IgD-negative memory B cell (primary cell): ENCODE measurements at regions not wholly inside any gene's neighbourhood (a gene's known extent, or its start where the extent isn't known, plus 50 kb on each side); places are given as distances from the start of the nearest gene placed in this dataset.
A peak's percentile ranks its signal among the peaks of the same experiment; 100 is the strongest.

ENCODE experiments used
- H3K27ac Mint-ChIP-seq, 3 donors: one replicate each; pipeline ENCODE4 v1.8.0; 2020 to 2022; ENCODE audit warnings: mild to moderate bottlenecking in 3 of 3, mixed read lengths in 3 of 3, moderate library complexity in 1 of 3
- H3K27me3 Mint-ChIP-seq: one replicate; pipeline ENCODE4 v1.8.0; 2021; ENCODE audit warnings: mixed read lengths
- H3K36me3 Mint-ChIP-seq: one replicate; pipeline ENCODE4 v1.8.0; 2020; ENCODE audit warnings: mild to moderate bottlenecking, mixed read lengths
- H3K4me1 Mint-ChIP-seq, 3 donors: one replicate each; pipeline ENCODE4 v1.8.0; 2020 to 2022; ENCODE audit warnings: mixed read lengths in 3 of 3, mild to moderate bottlenecking in 1 of 3
- H3K4me3 Mint-ChIP-seq, 4 donors: one replicate each; pipeline ENCODE4 v1.8.0; 2020 to 2022; ENCODE audit warnings: mild to moderate bottlenecking in 4 of 4, mixed read lengths in 4 of 4, moderate library complexity in 3 of 4
- H3K9me3 Mint-ChIP-seq, 3 donors: one replicate each; pipeline ENCODE4 v1.8.0; 2020 to 2021; ENCODE audit warnings: mixed read lengths in 3 of 3, mild to moderate bottlenecking in 1 of 3

- H3K4me1 Mint-ChIP-seq, result no peaks in the 10 kb centered on the region
Measured at GRCh38 chr10:29797616-29798015, 162.8 kb upstream of the SVIL start.

GRCh38 chr10:29795850-29796249 lies 161.1 kb upstream of the SVIL start:
- H3K4me1 Mint-ChIP-seq, result no peaks in the 10 kb centered on the region
- H3K27ac Mint-ChIP-seq, result no peak overlapping the region
- no peaks in the 10 kb centered on the region for H3K27me3 Mint-ChIP-seq
- H3K4me3 Mint-ChIP-seq, result no peak overlapping the region
- H3K9me3 Mint-ChIP-seq, result peaks cover 2 to 4% (median 2%) of the 10 kb centered on the region in 3 donors
- no peaks in the 10 kb centered on the region for H3K36me3 Mint-ChIP-seq

More at GRCh38 chr10:29797616-29798015, 162.8 kb upstream of the SVIL start:
- Mint-ChIP-seq H3K36me3 (no peaks in the 10 kb centered on the region), H3K9me3 (peaks cover 2 to 4% (median 2%) of the 10 kb centered on the region in 3 donors), H3K27ac (no peak overlapping the region), H3K4me3 (no peak overlapping the region), H3K27me3 (no peaks in the 10 kb centered on the region)

GRCh38 chr10:29794776-29795611 lies 160.2 kb upstream of the SVIL start:
- Mint-ChIP-seq H3K4me1 (no peaks in the 10 kb centered on the region), H3K36me3 (no peaks in the 10 kb centered on the region), H3K27ac (no peak overlapping the region), H3K4me3 (no peak overlapping the region), H3K9me3 (peaks cover 0 to 2% (median 2%) of the 10 kb centered on the region in 3 donors), H3K27me3 (no peaks in the 10 kb centered on the region)

GRCh38 chr10:29791773-29792172 lies 157.0 kb upstream of the SVIL start:
- peaks cover 2 to 11% (median 4%) of the 10 kb centered on the region in 3 donors for H3K9me3 Mint-ChIP-seq
- no peak overlapping the region for H3K27ac Mint-ChIP-seq

GRCh38 chr10:29790207-29790606 lies 155.4 kb upstream of the SVIL start:
- no peaks in the 10 kb centered on the region for H3K4me1 Mint-ChIP-seq
- no peak overlapping the region for H3K27ac Mint-ChIP-seq
- peaks cover 2 to 11% (median 4%) of the 10 kb centered on the region in 3 donors for H3K9me3 Mint-ChIP-seq
- H3K27me3 Mint-ChIP-seq, result no peaks in the 10 kb centered on the region
- H3K36me3 Mint-ChIP-seq, result no peaks in the 10 kb centered on the region
- no peak overlapping the region for H3K4me3 Mint-ChIP-seq

More at GRCh38 chr10:29791773-29792172, 157.0 kb upstream of the SVIL start:
- no peaks in the 10 kb centered on the region for H3K4me1 Mint-ChIP-seq
- no peaks in the 10 kb centered on the region for H3K27me3 Mint-ChIP-seq
- H3K4me3 Mint-ChIP-seq, result no peak overlapping the region
- no peaks in the 10 kb centered on the region for H3K36me3 Mint-ChIP-seq

GRCh38 chr10:29788113-29788512 lies 153.3 kb upstream of the SVIL start:
- Mint-ChIP-seq H3K4me1 (no peaks in the 10 kb centered on the region), H3K4me3 (no peak overlapping the region), H3K27ac (no peak overlapping the region), H3K36me3 (no peaks in the 10 kb centered on the region), H3K27me3 (peaks cover 2% of the 10 kb centered on the region), H3K9me3 (peaks cover 2 to 11% (median 3%) of the 10 kb centered on the region in 3 donors)

- no peaks in the 10 kb centered on the region for H3K36me3 Mint-ChIP-seq
- no peaks in the 10 kb centered on the region for H3K4me1 Mint-ChIP-seq
- H3K27me3 Mint-ChIP-seq, result peaks cover 3% of the 10 kb centered on the region
- H3K27ac Mint-ChIP-seq, result no peak overlapping the region
- no peak overlapping the region for H3K4me3 Mint-ChIP-seq
- peaks cover 2 to 11% (median 3%) of the 10 kb centered on the region in 3 donors for H3K9me3 Mint-ChIP-seq
Measured at GRCh38 chr10:29785701-29786100, 150.9 kb upstream of the SVIL start.

GRCh38 chr10:29784175-29784773 lies 149.5 kb upstream of the SVIL start:
- no peak overlapping the region for H3K27ac Mint-ChIP-seq
- peaks cover 1% of the 10 kb centered on the region for H3K36me3 Mint-ChIP-seq
- H3K9me3 Mint-ChIP-seq, result peaks cover 2 to 11% (median 3%) of the 10 kb centered on the region in 3 donors
- H3K4me1 Mint-ChIP-seq, result no peaks in the 10 kb centered on the region
- peaks cover 3% of the 10 kb centered on the region for H3K27me3 Mint-ChIP-seq
- no peak overlapping the region for H3K4me3 Mint-ChIP-seq

GRCh38 chr10:29783201-29783947 lies 148.6 kb upstream of the SVIL start:
- Mint-ChIP-seq H3K4me1 (no peaks in the 10 kb centered on the region), H3K4me3 (no peak overlapping the region), H3K27me3 (peaks cover 3% of the 10 kb centered on the region), H3K9me3 (peaks cover 2 to 11% (median 5%) of the 10 kb centered on the region in 3 donors), H3K27ac (no peak overlapping the region), H3K36me3 (peaks cover 1% of the 10 kb centered on the region)

- H3K27me3 Mint-ChIP-seq, result peaks cover 3% of the 10 kb centered on the region
- H3K4me1 Mint-ChIP-seq, result no peaks in the 10 kb centered on the region
- H3K36me3 Mint-ChIP-seq, result peaks cover 1% of the 10 kb centered on the region
- H3K4me3 Mint-ChIP-seq, result peak overlapping the region in 1 of 4 donors; percentile 66
- H3K9me3 Mint-ChIP-seq, result peaks cover 0 to 6% (median 3%) of the 10 kb centered on the region in 3 donors
- H3K27ac Mint-ChIP-seq, result no peak overlapping the region
Measured at GRCh38 chr10:29780639-29781038, 145.9 kb upstream of the SVIL start.

GRCh38 chr10:29780096-29780495 lies 145.3 kb upstream of the SVIL start:
- Mint-ChIP-seq H3K27me3 (peaks cover 3% of the 10 kb centered on the region), H3K9me3 (peaks cover 0 to 6% (median 3%) of the 10 kb centered on the region in 3 donors), H3K36me3 (peaks cover 1% of the 10 kb centered on the region), H3K27ac (no peak overlapping the region), H3K4me1 (no peaks in the 10 kb centered on the region), H3K4me3 (no peak overlapping the region)

GRCh38 chr10:29776246-29776645 lies 141.5 kb upstream of the SVIL start:
- Mint-ChIP-seq H3K4me3 (no peak overlapping the region), H3K27ac (no peak overlapping the region)

GRCh38 chr10:29774475-29774874 lies 139.7 kb upstream of the SVIL start:
- H3K27ac Mint-ChIP-seq, result no peak overlapping the region

More at GRCh38 chr10:29776246-29776645, 141.5 kb upstream of the SVIL start:
- Mint-ChIP-seq H3K4me1 (peaks cover 0 to 1% (median 0%) of the 10 kb centered on the region in 3 donors), H3K36me3 (peaks cover 1% of the 10 kb centered on the region), H3K27me3 (peaks cover 6% of the 10 kb centered on the region), H3K9me3 (peaks cover 0 to 10% (median 3%) of the 10 kb centered on the region in 3 donors)

GRCh38 chr10:29773675-29774091 lies 138.9 kb upstream of the SVIL start:
- H3K4me1 Mint-ChIP-seq, result peaks cover 0 to 1% (median 0%) of the 10 kb centered on the region in 3 donors
- peak overlapping the region in 1 of 3 donors; percentile 31 for H3K27ac Mint-ChIP-seq
- H3K36me3 Mint-ChIP-seq, result no peaks in the 10 kb centered on the region
- peaks cover 0 to 12% (median 3%) of the 10 kb centered on the region in 3 donors for H3K9me3 Mint-ChIP-seq
- H3K4me3 Mint-ChIP-seq, result no peak overlapping the region
- H3K27me3 Mint-ChIP-seq, result peaks cover 6% of the 10 kb centered on the region

More at GRCh38 chr10:29774475-29774874, 139.7 kb upstream of the SVIL start:
- no peak overlapping the region for H3K4me3 Mint-ChIP-seq
- peaks cover 6% of the 10 kb centered on the region for H3K27me3 Mint-ChIP-seq
- peaks cover 0 to 12% (median 3%) of the 10 kb centered on the region in 3 donors for H3K9me3 Mint-ChIP-seq
- H3K36me3 Mint-ChIP-seq, result peaks cover 1% of the 10 kb centered on the region
- peaks cover 0 to 1% (median 0%) of the 10 kb centered on the region in 3 donors for H3K4me1 Mint-ChIP-seq

GRCh38 chr10:29772403-29772802 lies 137.6 kb upstream of the SVIL start:
- Mint-ChIP-seq H3K4me3 (no peak overlapping the region), H3K4me1 (peaks cover 0 to 1% (median 0%) of the 10 kb centered on the region in 3 donors), H3K27ac (no peak overlapping the region), H3K9me3 (peaks cover 0 to 7% (median 0%) of the 10 kb centered on the region in 3 donors), H3K27me3 (peaks cover 6% of the 10 kb centered on the region), H3K36me3 (no peaks in the 10 kb centered on the region)
